ENCODE measurements at regions not wholly inside any gene's neighbourhood (a gene's known extent, or its start where the extent isn't known, plus 50 kb on each side); places are given as distances from the start of the nearest gene placed in this dataset.

DNA sequence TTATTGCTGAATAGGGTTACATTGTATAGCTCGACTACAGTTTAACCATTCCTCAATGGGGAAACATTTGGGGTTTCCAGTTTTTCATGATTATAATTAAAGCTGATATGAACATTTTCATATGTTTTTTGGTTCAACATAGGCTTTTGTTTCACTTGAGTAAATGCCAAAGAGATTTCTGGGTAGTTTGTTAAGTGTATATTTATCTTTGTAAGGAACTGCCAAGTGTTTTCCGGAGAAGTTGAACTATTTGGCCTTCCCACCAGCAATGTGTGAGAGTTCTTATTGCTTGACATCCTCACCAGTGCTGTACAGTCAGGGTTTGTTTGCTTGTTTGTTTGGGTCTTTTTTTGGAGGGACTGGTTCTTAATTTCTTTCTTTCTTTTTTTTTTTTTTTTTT lies 83.7 kb upstream of the RALY start:
- Histone ChIP-seq H3K4me3 (ENCODE audit: low read length in 3 of 3) (no peak overlapping the region), H3K27me3 (ENCODE audit: control insufficient read depth, insufficient read depth, low read length) (no peaks in the 10 kb centered on the region), H3K9me3 (ENCODE audit: control insufficient read depth in 2 of 3, insufficient read depth in 1 of 3, low read length in 3 of 3) (no peaks in the 10 kb centered on the region), H3K4me1 (ENCODE audit: control insufficient read depth in 2 of 3, insufficient read depth in 2 of 3, low read depth in 1 of 3, low read length in 3 of 3) (peaks cover 2 to 6% (median 6%) of the 10 kb centered on the region in 3 donors), H3K27ac (ENCODE audit: low read depth in 2 of 2, low read length in 2 of 2) (no peak overlapping the region), H3K9ac (ENCODE audit: low read length in 3 of 3) (no peak overlapping the region), H3K36me3 (ENCODE audit: control insufficient read depth in 2 of 3, insufficient read depth in 3 of 3, low read length in 3 of 3) (no peaks in the 10 kb centered on the region)
- intact Hi-C loops (cut with DNase I): no loop called here
- TF ChIP-seq, protein P1, sequence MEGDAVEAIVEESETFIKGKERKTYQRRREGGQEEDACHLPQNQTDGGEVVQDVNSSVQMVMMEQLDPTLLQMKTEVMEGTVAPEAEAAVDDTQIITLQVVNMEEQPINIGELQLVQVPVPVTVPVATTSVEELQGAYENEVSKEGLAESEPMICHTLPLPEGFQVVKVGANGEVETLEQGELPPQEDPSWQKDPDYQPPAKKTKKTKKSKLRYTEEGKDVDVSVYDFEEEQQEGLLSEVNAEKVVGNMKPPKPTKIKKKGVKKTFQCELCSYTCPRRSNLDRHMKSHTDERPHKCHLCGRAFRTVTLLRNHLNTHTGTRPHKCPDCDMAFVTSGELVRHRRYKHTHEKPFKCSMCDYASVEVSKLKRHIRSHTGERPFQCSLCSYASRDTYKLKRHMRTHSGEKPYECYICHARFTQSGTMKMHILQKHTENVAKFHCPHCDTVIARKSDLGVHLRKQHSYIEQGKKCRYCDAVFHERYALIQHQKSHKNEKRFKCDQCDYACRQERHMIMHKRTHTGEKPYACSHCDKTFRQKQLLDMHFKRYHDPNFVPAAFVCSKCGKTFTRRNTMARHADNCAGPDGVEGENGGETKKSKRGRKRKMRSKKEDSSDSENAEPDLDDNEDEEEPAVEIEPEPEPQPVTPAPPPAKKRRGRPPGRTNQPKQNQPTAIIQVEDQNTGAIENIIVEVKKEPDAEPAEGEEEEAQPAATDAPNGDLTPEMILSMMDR (IDR thresholded peaks at IDR 0.05; ENCODE audit: borderline replicate concordance, extremely low read depth, insufficient read depth): no peak
- FAIRE-seq: no peak
- peak in 1 of 5 donors; percentile 76 for DNase-seq

DNA sequence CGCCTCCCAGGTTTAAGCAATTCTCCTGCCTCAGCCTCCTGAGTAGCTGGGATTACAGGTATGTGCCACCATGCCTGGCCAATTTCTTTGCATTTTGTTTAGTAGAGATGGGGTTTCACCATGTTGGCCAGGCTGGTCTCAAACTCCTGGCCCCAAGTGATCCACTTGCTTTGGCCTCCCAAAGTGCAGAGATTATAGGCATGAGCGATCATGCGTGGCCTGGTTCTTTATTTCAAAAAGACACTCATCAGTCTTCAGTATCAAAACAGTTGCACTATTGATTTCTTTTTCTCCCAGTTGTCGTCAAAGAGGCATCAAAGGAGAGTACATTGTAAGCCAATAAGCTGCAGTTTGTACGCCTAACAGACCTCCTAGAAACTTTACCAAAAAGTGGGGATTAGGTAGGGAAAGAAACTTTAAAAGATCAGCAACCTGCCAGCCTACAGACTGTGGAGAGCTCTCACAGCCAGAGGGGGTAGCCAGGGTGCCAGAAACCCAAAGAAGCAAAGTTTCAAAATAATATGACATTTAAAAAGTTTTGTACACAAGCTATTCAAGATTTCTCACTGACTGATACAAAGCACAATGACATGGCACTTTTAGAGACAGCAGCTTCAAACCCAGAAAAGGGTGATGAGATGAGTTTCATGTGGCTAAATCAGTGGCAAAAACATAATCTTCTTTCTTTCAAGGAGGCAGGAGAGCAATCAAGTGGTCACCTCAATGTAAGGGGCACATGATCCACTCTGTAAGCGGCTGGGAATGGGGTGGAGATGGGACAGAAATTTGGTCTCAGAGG lies 83.0 kb upstream of the RALY start:
- Histone ChIP-seq H3K27me3 (ENCODE audit: control insufficient read depth, insufficient read depth, low read length) (no peaks in the 10 kb centered on the region), H3K4me1 (ENCODE audit: control insufficient read depth in 2 of 3, insufficient read depth in 2 of 3, low read depth in 1 of 3, low read length in 3 of 3) (peaks cover 2 to 6% (median 6%) of the 10 kb centered on the region in 3 donors), H3K9me3 (ENCODE audit: control insufficient read depth in 2 of 3, insufficient read depth in 1 of 3, low read length in 3 of 3) (no peaks in the 10 kb centered on the region), H3K36me3 (ENCODE audit: control insufficient read depth in 2 of 3, insufficient read depth in 3 of 3, low read length in 3 of 3) (no peaks in the 10 kb centered on the region), H3K4me3 (ENCODE audit: low read length in 3 of 3) (no peak overlapping the region), H3K27ac (ENCODE audit: low read depth in 2 of 2, low read length in 2 of 2) (no peak overlapping the region), H3K9ac (ENCODE audit: low read length in 3 of 3) (no peak overlapping the region)
- no peak for DNase-seq
- intact Hi-C loops (cut with DNase I): no loop called here
- no peak for FAIRE-seq
- TF ChIP-seq, protein P1 (IDR thresholded peaks at IDR 0.05; ENCODE audit: borderline replicate concordance, extremely low read depth, insufficient read depth): no peak

DNA sequence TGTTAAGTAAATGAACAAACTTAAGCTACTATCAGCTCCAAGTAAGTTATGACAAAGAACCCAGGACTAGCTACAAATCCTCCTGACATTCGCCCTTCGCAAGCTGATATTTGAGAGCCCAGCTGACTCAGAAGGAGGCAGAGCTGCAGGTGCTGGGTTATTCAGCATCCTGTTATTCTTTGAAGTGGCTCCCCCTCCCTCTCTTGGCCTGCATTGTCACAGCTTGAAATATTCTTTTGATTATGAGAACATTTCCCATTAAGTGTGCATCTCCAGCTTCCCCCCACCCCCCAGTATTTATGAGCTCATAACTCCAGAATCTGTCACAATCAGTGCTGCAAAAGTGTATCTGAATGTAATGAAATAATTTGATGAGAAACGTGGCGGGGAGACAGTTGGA lies 78.8 kb upstream of the RALY start:
- DNase-seq: peak in 3 of 5 donors; percentile 34 to 50 (median 42)
- TF ChIP-seq, protein P1 (IDR thresholded peaks at IDR 0.05; ENCODE audit: borderline replicate concordance, extremely low read depth, insufficient read depth): no peak
- H3K27ac ChIP-seq (ENCODE audit: low read depth in 2 of 2, low read length in 2 of 2): no peak overlapping the region
- no peaks in the 10 kb centered on the region for H3K9me3 ChIP-seq (ENCODE audit: control insufficient read depth in 2 of 3, insufficient read depth in 1 of 3, low read length in 3 of 3)
- FAIRE-seq: no peak
- H3K9ac ChIP-seq (ENCODE audit: low read length in 3 of 3): no peak overlapping the region
- no peak overlapping the region for H3K4me3 ChIP-seq (ENCODE audit: low read length in 3 of 3)
- peaks cover 0 to 6% (median 6%) of the 10 kb centered on the region in 3 donors for H3K4me1 ChIP-seq (ENCODE audit: control insufficient read depth in 2 of 3, insufficient read depth in 2 of 3, low read depth in 1 of 3, low read length in 3 of 3)
- H3K27me3 ChIP-seq (ENCODE audit: control insufficient read depth, insufficient read depth, low read length): no peaks in the 10 kb centered on the region
- intact Hi-C loops (cut with DNase I): no loop called here
- H3K36me3 ChIP-seq (ENCODE audit: control insufficient read depth in 2 of 3, insufficient read depth in 3 of 3, low read length in 3 of 3): no peaks in the 10 kb centered on the region

All from kidney (tissue), 13 donors.